ENCODE measurements at regions not wholly inside any gene's neighbourhood (a gene's known extent, or its start where the extent isn't known, plus 50 kb on each side); places are given as distances from the start of the nearest gene placed in this dataset.

DNA sequence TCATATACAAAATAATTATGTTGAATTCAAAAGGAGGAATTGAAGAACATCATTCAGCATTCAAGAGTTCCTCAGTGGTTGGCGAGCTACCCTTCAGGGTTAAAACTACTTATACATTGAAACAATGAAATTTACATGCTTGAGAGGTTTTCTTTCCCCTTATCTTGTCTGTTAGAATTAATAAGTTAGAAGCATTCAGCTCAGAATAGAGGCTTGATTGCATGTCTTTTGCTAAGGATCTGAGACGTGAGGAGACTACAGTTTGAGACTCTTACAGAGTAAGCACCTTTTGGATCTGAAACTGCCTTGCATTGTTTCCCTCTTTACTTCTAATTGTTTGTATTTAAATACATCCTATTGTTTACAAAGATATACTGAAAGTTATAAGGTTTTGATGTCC is 157.6 kb downstream of the NSUN3 start:
- intact Hi-C loops (cut with micrococcal nuclease): no loop called here
- ChIA-PET POLR2A (no interaction called here), RAD21 (ENCODE audit: low non-redundant PET in 1 of 2, low total read pairs in 2 of 2, uncharacterized antibody in 2 of 2, unreplicated experiment in 2 of 2) (no interaction called here)

More for the DNA sequence above, 157.6 kb downstream of the NSUN3 start:
- H4K20me1 ChIP-seq (ENCODE audit: insufficient read depth): no peaks in the 10 kb centered on the region
- TF ChIP-seq TCF7L2 (IDR thresholded peaks at IDR 0.05; ENCODE audit: borderline replicate concordance, extremely low read depth, insufficient read depth, insufficient read length) (no peak), POLR2A (IDR thresholded peaks at IDR 0.05; ENCODE audit: borderline replicate concordance, extremely low read depth, insufficient read depth, insufficient read length) (no peak), SRF (IDR thresholded peaks at IDR 0.05; ENCODE audit: low read depth) (no peak), JUND (IDR thresholded peaks at IDR 0.05) (no peak), ZNF274 (IDR thresholded peaks at IDR 0.05; ENCODE audit: low read depth, low read length) (no peak), ELF1 (IDR thresholded peaks at IDR 0.05; ENCODE audit: borderline replicate concordance, low read depth) (no peak), EZH2phosphoT487 (IDR thresholded peaks at IDR 0.05; ENCODE audit: borderline replicate concordance) (no peak), YY1 (IDR thresholded peaks at IDR 0.05; ENCODE audit: extremely low read depth, insufficient replicate concordance, low read depth, low read length) (no peak)
- TF ChIP-seq, protein P1, sequence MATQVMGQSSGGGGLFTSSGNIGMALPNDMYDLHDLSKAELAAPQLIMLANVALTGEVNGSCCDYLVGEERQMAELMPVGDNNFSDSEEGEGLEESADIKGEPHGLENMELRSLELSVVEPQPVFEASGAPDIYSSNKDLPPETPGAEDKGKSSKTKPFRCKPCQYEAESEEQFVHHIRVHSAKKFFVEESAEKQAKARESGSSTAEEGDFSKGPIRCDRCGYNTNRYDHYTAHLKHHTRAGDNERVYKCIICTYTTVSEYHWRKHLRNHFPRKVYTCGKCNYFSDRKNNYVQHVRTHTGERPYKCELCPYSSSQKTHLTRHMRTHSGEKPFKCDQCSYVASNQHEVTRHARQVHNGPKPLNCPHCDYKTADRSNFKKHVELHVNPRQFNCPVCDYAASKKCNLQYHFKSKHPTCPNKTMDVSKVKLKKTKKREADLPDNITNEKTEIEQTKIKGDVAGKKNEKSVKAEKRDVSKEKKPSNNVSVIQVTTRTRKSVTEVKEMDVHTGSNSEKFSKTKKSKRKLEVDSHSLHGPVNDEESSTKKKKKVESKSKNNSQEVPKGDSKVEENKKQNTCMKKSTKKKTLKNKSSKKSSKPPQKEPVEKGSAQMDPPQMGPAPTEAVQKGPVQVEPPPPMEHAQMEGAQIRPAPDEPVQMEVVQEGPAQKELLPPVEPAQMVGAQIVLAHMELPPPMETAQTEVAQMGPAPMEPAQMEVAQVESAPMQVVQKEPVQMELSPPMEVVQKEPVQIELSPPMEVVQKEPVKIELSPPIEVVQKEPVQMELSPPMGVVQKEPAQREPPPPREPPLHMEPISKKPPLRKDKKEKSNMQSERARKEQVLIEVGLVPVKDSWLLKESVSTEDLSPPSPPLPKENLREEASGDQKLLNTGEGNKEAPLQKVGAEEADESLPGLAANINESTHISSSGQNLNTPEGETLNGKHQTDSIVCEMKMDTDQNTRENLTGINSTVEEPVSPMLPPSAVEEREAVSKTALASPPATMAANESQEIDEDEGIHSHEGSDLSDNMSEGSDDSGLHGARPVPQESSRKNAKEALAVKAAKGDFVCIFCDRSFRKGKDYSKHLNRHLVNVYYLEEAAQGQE (IDR thresholded peaks at IDR 0.05; ENCODE audit: low read depth): no peak
- TF ChIP-seq, protein P2, sequence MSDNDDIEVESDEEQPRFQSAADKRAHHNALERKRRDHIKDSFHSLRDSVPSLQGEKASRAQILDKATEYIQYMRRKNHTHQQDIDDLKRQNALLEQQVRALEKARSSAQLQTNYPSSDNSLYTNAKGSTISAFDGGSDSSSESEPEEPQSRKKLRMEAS (IDR thresholded peaks at IDR 0.05): no peak
- TF ChIP-seq, protein P3, sequence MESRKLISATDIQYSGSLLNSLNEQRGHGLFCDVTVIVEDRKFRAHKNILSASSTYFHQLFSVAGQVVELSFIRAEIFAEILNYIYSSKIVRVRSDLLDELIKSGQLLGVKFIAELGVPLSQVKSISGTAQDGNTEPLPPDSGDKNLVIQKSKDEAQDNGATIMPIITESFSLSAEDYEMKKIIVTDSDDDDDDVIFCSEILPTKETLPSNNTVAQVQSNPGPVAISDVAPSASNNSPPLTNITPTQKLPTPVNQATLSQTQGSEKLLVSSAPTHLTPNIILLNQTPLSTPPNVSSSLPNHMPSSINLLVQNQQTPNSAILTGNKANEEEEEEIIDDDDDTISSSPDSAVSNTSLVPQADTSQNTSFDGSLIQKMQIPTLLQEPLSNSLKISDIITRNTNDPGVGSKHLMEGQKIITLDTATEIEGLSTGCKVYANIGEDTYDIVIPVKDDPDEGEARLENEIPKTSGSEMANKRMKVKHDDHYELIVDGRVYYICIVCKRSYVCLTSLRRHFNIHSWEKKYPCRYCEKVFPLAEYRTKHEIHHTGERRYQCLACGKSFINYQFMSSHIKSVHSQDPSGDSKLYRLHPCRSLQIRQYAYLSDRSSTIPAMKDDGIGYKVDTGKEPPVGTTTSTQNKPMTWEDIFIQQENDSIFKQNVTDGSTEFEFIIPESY (IDR thresholded peaks at IDR 0.05; ENCODE audit: extremely low read depth, insufficient replicate concordance, low read length): no peak
- TF ChIP-seq, protein P4, sequence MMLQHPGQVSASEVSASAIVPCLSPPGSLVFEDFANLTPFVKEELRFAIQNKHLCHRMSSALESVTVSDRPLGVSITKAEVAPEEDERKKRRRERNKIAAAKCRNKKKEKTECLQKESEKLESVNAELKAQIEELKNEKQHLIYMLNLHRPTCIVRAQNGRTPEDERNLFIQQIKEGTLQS (IDR thresholded peaks at IDR 0.05): no peak
- H3K27ac ChIP-seq (ENCODE audit: low read depth, low read length): no peak overlapping the region
- no peak for ATAC-seq
- H3K27me3 ChIP-seq (ENCODE audit: insufficient read depth, low read length): peaks cover 7% of the 10 kb centered on the region
- no peak overlapping the region for H2AFZ ChIP-seq (ENCODE audit: low read depth, low read length, poor library complexity, severe bottlenecking)
- no peaks in the 10 kb centered on the region for H3K9me2 ChIP-seq (ENCODE audit: insufficient read depth)
- no TSS peak for BruUV-seq (replicated peaks)
- CTCF ChIA-PET: no interaction called here
- no peaks in the 10 kb centered on the region for H3K36me3 ChIP-seq (ENCODE audit: control insufficient read depth in 1 of 2, insufficient read depth in 2 of 2, low read length in 2 of 2)
- no peaks in the 10 kb centered on the region for H3K4me1 ChIP-seq (ENCODE audit: control insufficient read depth in 1 of 2, insufficient read depth in 2 of 2, low read length in 2 of 2)
- H3K4me3 ChIP-seq (replicated peaks in 1 of 2; ENCODE audit: low read depth in 1 of 2, low read length in 2 of 2): no peak overlapping the region
- H3K79me2 ChIP-seq (ENCODE audit: insufficient read depth, low read length): no peaks in the 10 kb centered on the region
- no peak for DNase-seq (ENCODE audit: low read depth, low spot score)
- no peak overlapping the region for H3K4me2 ChIP-seq (ENCODE audit: low read length)
- H3K9ac ChIP-seq (ENCODE audit: low read length): no peak overlapping the region
- H3K9me3 ChIP-seq (ENCODE audit: control insufficient read depth in 1 of 2, insufficient read depth in 1 of 2, low read depth in 1 of 2, low read length in 2 of 2): no peaks in the 10 kb centered on the region
